RWPE2 (cell line): ENCODE measurements at regions not wholly inside any gene's neighbourhood (a gene's known extent, or its start where the extent isn't known, plus 50 kb on each side); places are given as distances from the start of the nearest gene placed in this dataset.

ENCODE experiments used
- ATAC-seq: fragments of 200-7000 bp; cut with Tn5 transposase; 3 replicates; pipeline ENCODE4 v1.9.1; 2021; ENCODE audit warnings: low read depth
- DNase-seq: peaks from one replicate; pipeline ENCODE4 v3.0.0-alpha.2; 2020; ENCODE audit warnings: low spot score
- H3K27ac ChIP-seq: fragments of 450-650 bp; 2 replicates; pipeline ENCODE4 v1.5.1; 2017; ENCODE audit warnings: mild to moderate bottlenecking; ENCODE audit not compliant: poor library complexity, severe bottlenecking
- H3K27me3 ChIP-seq: fragments of 250-450 bp; sonication (Bioruptor Pico); 2 replicates; pipeline ENCODE4 v1.5.1; 2021; ENCODE audit warnings: mild to moderate bottlenecking, moderate library complexity; ENCODE audit not compliant: insufficient read depth, poor library complexity, severe bottlenecking
- H3K36me3 ChIP-seq: fragments of 250-450 bp; sonication (Bioruptor Pico); 2 replicates; pipeline ENCODE4 v1.5.1; 2020; ENCODE audit warnings: low read depth, mild to moderate bottlenecking, moderate library complexity
- H3K4me1 ChIP-seq: fragments of 250-450 bp; sonication (Bioruptor Pico); 2 replicates; pipeline ENCODE4 v1.5.1; 2021; ENCODE audit warnings: mild to moderate bottlenecking, moderate library complexity; ENCODE audit not compliant: insufficient read depth, poor library complexity, severe bottlenecking
- H3K4me3 ChIP-seq: fragments of 250-450 bp; sonication (Bioruptor Pico); 2 replicates; pipeline ENCODE4 v1.5.1; 2021; ENCODE audit warnings: mild to moderate bottlenecking, moderate library complexity; ENCODE audit not compliant: severe bottlenecking
- H3K9me3 ChIP-seq: fragments of 250-450 bp; sonication (Bioruptor Pico); 2 replicates; pipeline ENCODE4 v1.5.1; 2021; ENCODE audit warnings: mild to moderate bottlenecking, moderate library complexity; ENCODE audit not compliant: severe bottlenecking
- CTCF ChIP-seq: fragments of 450-650 bp; IDR thresholded peaks from one replicate; pipeline ENCODE4 v1.5.1; 2017; ENCODE audit warnings: mild to moderate bottlenecking, moderate library complexity; ENCODE audit not compliant: poor library complexity, severe bottlenecking

- peak; percentile 90 for TF ChIP-seq CTCF
- Histone ChIP-seq H3K4me1 (peaks cover 6% of the 10 kb centered on the region), H3K9me3 (no peaks in the 10 kb centered on the region), H3K4me3 (no peak overlapping the region), H3K36me3 (no peaks in the 10 kb centered on the region), H3K27ac (no peak overlapping the region), H3K27me3 (no peaks in the 10 kb centered on the region)
- DNase-seq (no peak), ATAC-seq (no peak)
Observed at GRCh38 chr2:181742922-181743722, 62.8 kb upstream of the NEUROD1 start.

- Histone ChIP-seq H3K4me3 (no peak overlapping the region), H3K36me3 (no peaks in the 10 kb centered on the region), H3K4me1 (peaks cover 6% of the 10 kb centered on the region), H3K9me3 (no peaks in the 10 kb centered on the region), H3K27ac (no peak overlapping the region), H3K27me3 (no peaks in the 10 kb centered on the region)
- ATAC-seq (no peak), DNase-seq (no peak)
- no peak for TF ChIP-seq CTCF
Observed at GRCh38 chr2:181743723-181744031, 63.4 kb upstream of the NEUROD1 start.

DNA sequence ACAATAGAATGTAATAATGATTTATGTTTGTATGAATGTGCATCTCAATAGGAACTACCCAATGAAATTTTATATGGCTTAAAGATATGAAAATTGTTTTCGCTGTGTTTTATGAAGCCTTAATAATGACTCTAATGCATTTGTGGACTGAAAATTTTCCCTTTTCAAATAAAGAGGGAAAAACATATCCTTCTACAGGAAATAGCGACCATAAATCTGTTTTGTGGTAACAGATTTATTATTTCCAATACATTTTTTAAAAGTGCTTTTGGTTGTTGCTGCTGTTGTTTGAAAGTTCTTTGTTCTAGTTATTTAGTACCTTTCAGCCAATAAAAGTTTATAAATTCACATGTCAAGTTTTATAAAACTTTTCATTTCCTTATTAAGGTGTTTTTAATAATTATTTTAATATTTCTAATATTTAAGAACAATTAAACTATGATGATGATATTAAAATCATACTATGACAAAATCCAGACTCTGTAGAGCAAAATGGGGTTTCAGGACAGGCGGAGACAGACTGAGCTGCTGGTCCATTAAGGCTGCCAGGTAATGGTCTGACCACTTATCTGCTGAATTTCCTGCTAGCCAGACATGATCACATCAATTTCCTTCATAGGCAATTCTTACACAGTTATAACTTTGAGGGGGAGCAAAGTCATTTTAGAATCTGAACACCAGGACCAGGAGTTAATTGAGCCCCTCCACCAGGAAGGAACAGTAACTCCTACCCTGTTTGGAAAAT is 65.7 kb upstream of the NEUROD1 start:
- H3K27me3 ChIP-seq: no peaks in the 10 kb centered on the region
- H3K4me3 ChIP-seq: no peak overlapping the region
- DNase-seq: no peak
- no peak overlapping the region for H3K27ac ChIP-seq
- no peak for TF ChIP-seq CTCF
- H3K4me1 ChIP-seq: peaks cover 6% of the 10 kb centered on the region
- H3K9me3 ChIP-seq: no peaks in the 10 kb centered on the region
- ATAC-seq: no peak
- no peaks in the 10 kb centered on the region for H3K36me3 ChIP-seq

DNA sequence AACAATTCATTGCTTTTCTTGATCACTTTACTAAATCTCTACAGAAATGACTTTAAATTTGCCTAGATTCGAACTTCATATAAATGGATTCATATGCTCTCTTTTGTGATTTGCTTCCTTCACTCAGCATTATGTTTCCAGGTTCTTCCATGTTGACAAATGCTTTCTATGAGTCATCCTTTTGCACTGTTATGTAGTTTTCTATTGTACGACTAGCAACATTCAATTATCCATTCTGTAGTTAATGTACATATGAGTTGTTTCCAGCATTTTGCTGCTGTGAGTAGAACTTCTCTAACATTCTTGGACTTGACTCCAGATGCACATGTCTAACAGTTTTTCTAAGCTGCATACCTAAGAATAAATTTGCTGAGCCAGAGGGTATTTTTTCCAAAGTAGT is 66.5 kb upstream of the NEUROD1 start:
- DNase-seq (no peak), ATAC-seq (no peak)
- Histone ChIP-seq H3K9me3 (no peaks in the 10 kb centered on the region), H3K4me3 (no peak overlapping the region), H3K36me3 (no peaks in the 10 kb centered on the region), H3K4me1 (peaks cover 6% of the 10 kb centered on the region), H3K27ac (no peak overlapping the region), H3K27me3 (no peaks in the 10 kb centered on the region)
- no peak for TF ChIP-seq CTCF

GRCh38 chr2:181750305-181750704 is 70.0 kb upstream of the NEUROD1 start:
- Histone ChIP-seq H3K27me3 (no peaks in the 10 kb centered on the region), H3K27ac (no peak overlapping the region), H3K36me3 (no peaks in the 10 kb centered on the region), H3K9me3 (no peaks in the 10 kb centered on the region), H3K4me3 (no peak overlapping the region), H3K4me1 (no peaks in the 10 kb centered on the region)
- ATAC-seq: no peak
- no peak for DNase-seq
- TF ChIP-seq CTCF: no peak
